ENCODE measurements at regions not wholly inside any gene's neighbourhood (a gene's known extent, or its start where the extent isn't known, plus 50 kb on each side); places are given as distances from the start of the nearest gene placed in this dataset.

DNA sequence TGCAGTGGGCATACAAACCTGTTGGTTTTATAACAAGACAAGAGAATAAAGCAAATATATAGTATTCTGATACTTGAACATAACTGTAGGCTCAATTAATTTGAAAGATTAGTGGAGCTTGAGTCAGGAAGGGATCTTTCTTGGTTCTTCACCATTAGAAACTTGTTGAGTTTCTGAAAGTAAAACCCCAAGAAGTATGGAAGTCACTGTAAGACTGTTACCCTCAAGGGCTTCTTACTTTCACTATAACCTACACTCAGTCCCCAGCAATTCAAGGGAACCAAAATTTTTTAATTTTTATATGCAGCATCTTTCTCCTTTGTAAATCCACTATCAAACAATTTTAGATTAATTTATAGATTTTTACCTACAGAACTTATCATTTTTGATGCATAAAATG, 2019.2 kb upstream of the ADGRL3 start:
- H3K9me3 ChIP-seq (replicated peaks): no peaks in the 10 kb centered on the region
- no peaks in the 10 kb centered on the region for H3K4me1 ChIP-seq
- TF ChIP-seq CTCF (IDR thresholded peaks at IDR 0.05; ENCODE audit: borderline replicate concordance): no peak
- no peak overlapping the region for H3K4me3 ChIP-seq
- intact Hi-C loops (cut with micrococcal nuclease): no loop called here
- H3K27me3 ChIP-seq (ENCODE audit: low read depth): no peaks in the 10 kb centered on the region
- no peak for DNase-seq
- H3K27ac ChIP-seq (replicated peaks): no peak overlapping the region
- no peaks in the 10 kb centered on the region for H3K36me3 ChIP-seq

DNA sequence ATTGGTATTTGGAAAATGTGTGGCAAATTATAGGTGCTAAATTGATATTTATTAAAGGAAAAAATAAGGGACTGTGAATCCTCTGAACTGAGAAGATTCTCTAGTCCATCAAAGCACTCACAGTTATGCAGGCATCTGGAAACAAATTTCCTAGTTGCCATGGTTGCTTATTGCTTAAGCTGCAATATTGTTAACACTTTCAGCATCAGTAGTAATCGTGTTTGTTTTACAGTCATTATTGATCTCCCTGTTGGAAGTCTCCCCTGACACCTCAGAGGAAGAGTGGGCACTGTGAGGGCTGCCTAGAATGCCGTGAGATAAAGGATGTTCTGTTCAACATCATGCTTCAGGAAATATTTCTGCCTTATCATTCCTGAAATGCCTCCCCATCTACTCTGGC, 2004.3 kb upstream of the ADGRL3 start:
- H3K36me3 ChIP-seq: no peaks in the 10 kb centered on the region
- H3K4me3 ChIP-seq: no peak overlapping the region
- no peak overlapping the region for H3K27ac ChIP-seq (replicated peaks)
- H3K27me3 ChIP-seq (ENCODE audit: low read depth): no peaks in the 10 kb centered on the region
- no peaks in the 10 kb centered on the region for H3K9me3 ChIP-seq (replicated peaks)
- peaks cover 15% of the 10 kb centered on the region for H3K4me1 ChIP-seq
- no peak for TF ChIP-seq CTCF (IDR thresholded peaks at IDR 0.05; ENCODE audit: borderline replicate concordance)
- intact Hi-C loops (cut with micrococcal nuclease): no loop called here
- no peak for DNase-seq

- Histone ChIP-seq H3K4me3 (no peak overlapping the region), H3K27ac (replicated peaks) (no peak overlapping the region), H3K36me3 (no peaks in the 10 kb centered on the region), H3K4me1 (peaks cover 19% of the 10 kb centered on the region), H3K9me3 (replicated peaks) (peaks cover under 1% of the 10 kb centered on the region), H3K27me3 (ENCODE audit: low read depth) (no peaks in the 10 kb centered on the region)
- intact Hi-C loops (cut with micrococcal nuclease): no loop called here
- TF ChIP-seq CTCF (IDR thresholded peaks at IDR 0.05; ENCODE audit: borderline replicate concordance): no peak
- DNase-seq: no peak
Measured at GRCh38 chr4:59200992-59201391, 1999.1 kb upstream of the ADGRL3 start.

DNA sequence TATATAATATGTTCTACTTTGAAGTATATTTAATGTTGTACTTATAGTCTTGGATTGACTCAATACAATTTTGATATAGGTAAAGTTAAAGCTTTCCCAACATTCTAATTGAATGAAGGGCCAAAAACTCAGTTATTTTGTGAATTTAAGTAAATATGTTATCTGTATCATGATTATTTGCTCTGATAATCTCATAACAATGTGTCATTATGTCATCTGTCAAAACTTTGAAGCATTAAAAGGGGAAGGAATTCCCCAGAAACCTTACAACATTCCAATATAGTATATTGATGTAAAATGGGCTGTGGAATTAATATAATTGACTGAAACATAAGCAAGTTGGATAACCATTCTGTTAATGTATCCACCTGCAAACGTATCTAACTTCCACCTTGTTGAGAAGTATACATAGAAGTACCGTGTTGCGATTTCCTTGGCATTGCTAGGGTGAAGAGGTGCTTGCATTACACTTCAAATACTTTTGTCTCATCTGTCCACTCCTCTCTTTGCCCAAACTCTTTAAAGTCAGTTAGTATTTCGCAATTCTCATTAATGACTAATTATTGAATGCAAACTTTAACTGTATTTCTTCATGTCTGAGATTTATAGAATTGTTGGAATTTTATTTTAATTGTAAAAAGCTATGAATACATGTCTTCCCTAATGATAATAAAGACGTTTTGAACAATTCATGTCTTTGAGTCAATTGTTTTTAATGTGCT, 1982.1 kb upstream of the ADGRL3 start:
- DNase-seq: no peak
- Histone ChIP-seq H3K9me3 (replicated peaks) (no peaks in the 10 kb centered on the region), H3K36me3 (no peaks in the 10 kb centered on the region), H3K27ac (replicated peaks) (no peak overlapping the region), H3K4me1 (no peaks in the 10 kb centered on the region), H3K4me3 (no peak overlapping the region), H3K27me3 (ENCODE audit: low read depth) (no peaks in the 10 kb centered on the region)
- TF ChIP-seq CTCF (IDR thresholded peaks at IDR 0.05; ENCODE audit: borderline replicate concordance): no peak
- intact Hi-C loops (cut with micrococcal nuclease): no loop called here

DNA sequence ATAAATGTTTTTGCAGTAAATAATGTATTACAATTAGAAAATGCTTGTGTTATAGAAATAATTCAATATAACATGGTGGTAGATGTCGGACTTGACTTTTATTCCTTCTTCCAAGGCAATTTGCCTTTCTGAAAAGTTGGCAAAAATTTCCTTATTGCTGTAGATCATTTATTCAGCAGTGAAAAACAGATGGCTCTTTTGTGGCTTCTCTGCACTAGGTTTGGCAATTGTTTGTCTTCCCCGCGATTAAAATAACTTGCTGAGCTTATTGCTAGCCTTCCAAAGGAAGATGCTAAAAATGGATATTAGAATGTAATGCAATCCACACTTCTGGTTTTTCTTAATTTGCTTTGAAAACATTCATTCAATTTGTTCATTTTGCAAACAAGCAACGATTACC, 1977.9 kb upstream of the ADGRL3 start:
- no peaks in the 10 kb centered on the region for H3K36me3 ChIP-seq
- TF ChIP-seq CTCF (IDR thresholded peaks at IDR 0.05; ENCODE audit: borderline replicate concordance): no peak
- DNase-seq: no peak
- no peak overlapping the region for H3K27ac ChIP-seq (replicated peaks)
- no peak overlapping the region for H3K4me3 ChIP-seq
- no peaks in the 10 kb centered on the region for H3K4me1 ChIP-seq
- intact Hi-C loops (cut with micrococcal nuclease): no loop called here
- no peaks in the 10 kb centered on the region for H3K9me3 ChIP-seq (replicated peaks)
- no peaks in the 10 kb centered on the region for H3K27me3 ChIP-seq (ENCODE audit: low read depth)

All from left ventricle myocardium inferior (tissue), 1 donor.